Suprapubic skin (tissue), 3 donors: ENCODE measurements at regions not wholly inside any gene's neighbourhood (a gene's known extent, or its start where the extent isn't known, plus 50 kb on each side); places are given as distances from the start of the nearest gene placed in this dataset.

Source experiments
- POLR2A ChIP-seq, 2 donors: fragments of 450-650 bp; IDR thresholded peaks; one replicate each; pipeline ENCODE4 v1.6.1; 2017; ENCODE audit warnings: antibody characterized with exemption in 2 of 2, mild to moderate bottlenecking in 2 of 2, moderate library complexity in 2 of 2
- TF ChIP-seq, protein P1 (sequence below), 2 donors: fragments of 200-600 bp in 1 of 2; fragments of 450-650 bp in 1 of 2; sonication (generic) in 1 of 2; IDR thresholded peaks; one replicate each; pipeline ENCODE4 v1.5.1; 2016 to 2019; ENCODE audit warnings: antibody characterized with exemption in 2 of 2, mild to moderate bottlenecking in 1 of 2, moderate library complexity in 1 of 2

DNA sequence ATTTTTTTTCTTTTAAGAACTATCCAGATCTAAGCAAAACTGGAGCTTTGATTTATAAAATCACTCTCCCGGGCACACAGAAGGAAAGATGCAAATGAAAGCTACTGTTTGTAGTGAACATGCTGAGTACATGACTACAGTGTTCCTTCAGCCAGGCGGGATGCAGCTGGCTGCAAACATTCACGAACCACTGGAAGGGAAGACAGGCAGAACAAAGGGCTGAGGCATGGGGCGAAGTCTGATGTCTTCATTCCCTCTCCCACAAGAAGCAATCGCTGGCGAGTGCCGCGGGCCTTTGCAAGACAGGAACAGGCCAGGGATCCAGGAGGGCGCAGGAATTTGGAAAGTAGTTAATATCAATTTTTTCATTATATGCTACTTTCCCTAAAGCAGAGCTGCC lies 257.9 kb upstream of the AJAP1 start:
- TF ChIP-seq, protein P1, sequence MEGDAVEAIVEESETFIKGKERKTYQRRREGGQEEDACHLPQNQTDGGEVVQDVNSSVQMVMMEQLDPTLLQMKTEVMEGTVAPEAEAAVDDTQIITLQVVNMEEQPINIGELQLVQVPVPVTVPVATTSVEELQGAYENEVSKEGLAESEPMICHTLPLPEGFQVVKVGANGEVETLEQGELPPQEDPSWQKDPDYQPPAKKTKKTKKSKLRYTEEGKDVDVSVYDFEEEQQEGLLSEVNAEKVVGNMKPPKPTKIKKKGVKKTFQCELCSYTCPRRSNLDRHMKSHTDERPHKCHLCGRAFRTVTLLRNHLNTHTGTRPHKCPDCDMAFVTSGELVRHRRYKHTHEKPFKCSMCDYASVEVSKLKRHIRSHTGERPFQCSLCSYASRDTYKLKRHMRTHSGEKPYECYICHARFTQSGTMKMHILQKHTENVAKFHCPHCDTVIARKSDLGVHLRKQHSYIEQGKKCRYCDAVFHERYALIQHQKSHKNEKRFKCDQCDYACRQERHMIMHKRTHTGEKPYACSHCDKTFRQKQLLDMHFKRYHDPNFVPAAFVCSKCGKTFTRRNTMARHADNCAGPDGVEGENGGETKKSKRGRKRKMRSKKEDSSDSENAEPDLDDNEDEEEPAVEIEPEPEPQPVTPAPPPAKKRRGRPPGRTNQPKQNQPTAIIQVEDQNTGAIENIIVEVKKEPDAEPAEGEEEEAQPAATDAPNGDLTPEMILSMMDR (IDR thresholded peaks at IDR 0.05), result no peak
- no peak for TF ChIP-seq POLR2A (IDR thresholded peaks at IDR 0.05)
